Liver (tissue), 3 donors: ENCODE measurements at regions not wholly inside any gene's neighbourhood (a gene's known extent, or its start where the extent isn't known, plus 50 kb on each side); places are given as distances from the start of the nearest gene placed in this dataset.

Experiments
- FOXA2 ChIP-seq: IDR thresholded peaks from 2 replicates; pipeline ENCODE4 v1.6.1; 2016; ENCODE audit warnings: antibody characterized with exemption
- GABPA ChIP-seq, 2 donors: IDR thresholded peaks in 1 of 2; conservative IDR thresholded peaks in 1 of 2; 2 replicates each; pipeline ENCODE4 v1.6.1; 2016; ENCODE audit warnings: antibody characterized with exemption in 2 of 2, mild to moderate bottlenecking in 1 of 2, moderate library complexity in 1 of 2
- JUND ChIP-seq, 2 donors: IDR thresholded peaks; 2 replicates each; pipeline ENCODE4 v1.6.1; 2016; ENCODE audit warnings: antibody characterized with exemption in 2 of 2
- RAD21 ChIP-seq, 2 donors: IDR thresholded peaks; 2 replicates each; pipeline ENCODE4 v1.6.1; 2016; ENCODE audit warnings: antibody characterized with exemption in 2 of 2, mild to moderate bottlenecking in 2 of 2
- SP1 ChIP-seq: IDR thresholded peaks from 2 replicates; pipeline ENCODE4 v1.6.1; 2018; ENCODE audit warnings: antibody characterized with exemption, mild to moderate bottlenecking
- YY1 ChIP-seq: IDR thresholded peaks from 2 replicates; pipeline ENCODE4 v1.6.1; 2016; ENCODE audit warnings: antibody characterized with exemption, mild to moderate bottlenecking
- TF ChIP-seq, protein P1 (sequence below): fragments of 150-350 bp; IDR thresholded peaks from 2 replicates; pipeline ENCODE4 v1.5.1; 2017; ENCODE audit warnings: improper control_type of control experiment, low read depth, low read length; ENCODE audit not compliant: missing input control
- TF ChIP-seq, protein P2 (sequence below): IDR thresholded peaks from 2 replicates; pipeline ENCODE4 v1.6.1; 2016; ENCODE audit warnings: antibody characterized with exemption
- TF ChIP-seq, protein P3 (sequence below): IDR thresholded peaks from 2 replicates; pipeline ENCODE4 v1.6.1; 2016; ENCODE audit warnings: antibody characterized with exemption, mild to moderate bottlenecking
- donor health status: healthy.
- donor health status: healthy.

DNA sequence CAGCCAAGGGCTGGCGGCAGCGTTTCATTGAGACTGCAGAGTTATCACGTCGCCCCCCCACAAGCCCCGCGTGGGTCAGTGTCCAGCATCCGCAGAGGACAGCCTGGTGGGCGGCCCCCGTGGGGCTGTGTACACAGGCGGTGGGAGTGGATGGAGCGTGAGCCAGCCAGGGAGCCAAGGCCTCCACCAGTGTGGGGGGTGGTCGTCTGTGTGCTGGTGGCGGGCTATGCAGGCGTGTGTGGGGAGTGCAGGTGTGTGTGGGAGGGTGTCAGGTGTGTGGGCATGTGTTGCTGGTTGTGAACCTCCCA is 56.5 kb upstream of the NKX1-1 start:
- TF ChIP-seq JUND (IDR thresholded peaks at IDR 0.05): no peak
- TF ChIP-seq, protein P1, sequence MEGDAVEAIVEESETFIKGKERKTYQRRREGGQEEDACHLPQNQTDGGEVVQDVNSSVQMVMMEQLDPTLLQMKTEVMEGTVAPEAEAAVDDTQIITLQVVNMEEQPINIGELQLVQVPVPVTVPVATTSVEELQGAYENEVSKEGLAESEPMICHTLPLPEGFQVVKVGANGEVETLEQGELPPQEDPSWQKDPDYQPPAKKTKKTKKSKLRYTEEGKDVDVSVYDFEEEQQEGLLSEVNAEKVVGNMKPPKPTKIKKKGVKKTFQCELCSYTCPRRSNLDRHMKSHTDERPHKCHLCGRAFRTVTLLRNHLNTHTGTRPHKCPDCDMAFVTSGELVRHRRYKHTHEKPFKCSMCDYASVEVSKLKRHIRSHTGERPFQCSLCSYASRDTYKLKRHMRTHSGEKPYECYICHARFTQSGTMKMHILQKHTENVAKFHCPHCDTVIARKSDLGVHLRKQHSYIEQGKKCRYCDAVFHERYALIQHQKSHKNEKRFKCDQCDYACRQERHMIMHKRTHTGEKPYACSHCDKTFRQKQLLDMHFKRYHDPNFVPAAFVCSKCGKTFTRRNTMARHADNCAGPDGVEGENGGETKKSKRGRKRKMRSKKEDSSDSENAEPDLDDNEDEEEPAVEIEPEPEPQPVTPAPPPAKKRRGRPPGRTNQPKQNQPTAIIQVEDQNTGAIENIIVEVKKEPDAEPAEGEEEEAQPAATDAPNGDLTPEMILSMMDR: no peak
- no peak for TF ChIP-seq RAD21 (IDR thresholded peaks at IDR 0.05)
- TF ChIP-seq, protein P2, sequence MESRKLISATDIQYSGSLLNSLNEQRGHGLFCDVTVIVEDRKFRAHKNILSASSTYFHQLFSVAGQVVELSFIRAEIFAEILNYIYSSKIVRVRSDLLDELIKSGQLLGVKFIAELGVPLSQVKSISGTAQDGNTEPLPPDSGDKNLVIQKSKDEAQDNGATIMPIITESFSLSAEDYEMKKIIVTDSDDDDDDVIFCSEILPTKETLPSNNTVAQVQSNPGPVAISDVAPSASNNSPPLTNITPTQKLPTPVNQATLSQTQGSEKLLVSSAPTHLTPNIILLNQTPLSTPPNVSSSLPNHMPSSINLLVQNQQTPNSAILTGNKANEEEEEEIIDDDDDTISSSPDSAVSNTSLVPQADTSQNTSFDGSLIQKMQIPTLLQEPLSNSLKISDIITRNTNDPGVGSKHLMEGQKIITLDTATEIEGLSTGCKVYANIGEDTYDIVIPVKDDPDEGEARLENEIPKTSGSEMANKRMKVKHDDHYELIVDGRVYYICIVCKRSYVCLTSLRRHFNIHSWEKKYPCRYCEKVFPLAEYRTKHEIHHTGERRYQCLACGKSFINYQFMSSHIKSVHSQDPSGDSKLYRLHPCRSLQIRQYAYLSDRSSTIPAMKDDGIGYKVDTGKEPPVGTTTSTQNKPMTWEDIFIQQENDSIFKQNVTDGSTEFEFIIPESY: no peak
- no peak for TF ChIP-seq SP1
- no peak for TF ChIP-seq GABPA (IDR thresholded peaks at IDR 0.05 in 1 of 2, conservative IDR thresholded peaks at IDR 0.05 in 1 of 2)
- no peak for TF ChIP-seq FOXA2
- TF ChIP-seq, protein P3, sequence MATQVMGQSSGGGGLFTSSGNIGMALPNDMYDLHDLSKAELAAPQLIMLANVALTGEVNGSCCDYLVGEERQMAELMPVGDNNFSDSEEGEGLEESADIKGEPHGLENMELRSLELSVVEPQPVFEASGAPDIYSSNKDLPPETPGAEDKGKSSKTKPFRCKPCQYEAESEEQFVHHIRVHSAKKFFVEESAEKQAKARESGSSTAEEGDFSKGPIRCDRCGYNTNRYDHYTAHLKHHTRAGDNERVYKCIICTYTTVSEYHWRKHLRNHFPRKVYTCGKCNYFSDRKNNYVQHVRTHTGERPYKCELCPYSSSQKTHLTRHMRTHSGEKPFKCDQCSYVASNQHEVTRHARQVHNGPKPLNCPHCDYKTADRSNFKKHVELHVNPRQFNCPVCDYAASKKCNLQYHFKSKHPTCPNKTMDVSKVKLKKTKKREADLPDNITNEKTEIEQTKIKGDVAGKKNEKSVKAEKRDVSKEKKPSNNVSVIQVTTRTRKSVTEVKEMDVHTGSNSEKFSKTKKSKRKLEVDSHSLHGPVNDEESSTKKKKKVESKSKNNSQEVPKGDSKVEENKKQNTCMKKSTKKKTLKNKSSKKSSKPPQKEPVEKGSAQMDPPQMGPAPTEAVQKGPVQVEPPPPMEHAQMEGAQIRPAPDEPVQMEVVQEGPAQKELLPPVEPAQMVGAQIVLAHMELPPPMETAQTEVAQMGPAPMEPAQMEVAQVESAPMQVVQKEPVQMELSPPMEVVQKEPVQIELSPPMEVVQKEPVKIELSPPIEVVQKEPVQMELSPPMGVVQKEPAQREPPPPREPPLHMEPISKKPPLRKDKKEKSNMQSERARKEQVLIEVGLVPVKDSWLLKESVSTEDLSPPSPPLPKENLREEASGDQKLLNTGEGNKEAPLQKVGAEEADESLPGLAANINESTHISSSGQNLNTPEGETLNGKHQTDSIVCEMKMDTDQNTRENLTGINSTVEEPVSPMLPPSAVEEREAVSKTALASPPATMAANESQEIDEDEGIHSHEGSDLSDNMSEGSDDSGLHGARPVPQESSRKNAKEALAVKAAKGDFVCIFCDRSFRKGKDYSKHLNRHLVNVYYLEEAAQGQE: no peak
- no peak for TF ChIP-seq YY1
